HFFc6 (cell line): ENCODE measurements at regions not wholly inside any gene's neighbourhood (a gene's known extent, or its start where the extent isn't known, plus 50 kb on each side); places are given as distances from the start of the nearest gene placed in this dataset.

Experiments used
- DNase-seq: peaks from one replicate; pipeline ENCODE4 v3.0.0-alpha.2; 2018
- H3K27ac Mint-ChIP-seq: 2 replicates; pipeline ENCODE4 v1.8.0; 2020; ENCODE audit warnings: mild to moderate bottlenecking, mixed read lengths
- H3K27me3 Mint-ChIP-seq: 2 replicates; pipeline ENCODE4 v1.8.0; 2021; ENCODE audit warnings: mild to moderate bottlenecking, moderate library complexity, mixed read lengths; ENCODE audit not compliant: insufficient read depth
- H3K36me3 Mint-ChIP-seq: 2 replicates; pipeline ENCODE4 v1.8.0; 2021; ENCODE audit warnings: low read depth, mixed read lengths
- H3K4me1 Mint-ChIP-seq: 2 replicates; pipeline ENCODE4 v1.8.0; 2020; ENCODE audit warnings: low read depth, mixed read lengths
- H3K4me3 Mint-ChIP-seq: 2 replicates; pipeline ENCODE4 v1.8.0; 2020; ENCODE audit warnings: mild to moderate bottlenecking, moderate library complexity, mixed read lengths
- H3K9me3 Mint-ChIP-seq: 2 replicates; pipeline ENCODE4 v1.8.0; 2020; ENCODE audit warnings: mild to moderate bottlenecking, mixed read lengths
- TF ChIP-seq, protein P1 (sequence below): fragments of 200-600 bp; sonication (generic); IDR thresholded peaks from 2 replicates; pipeline ENCODE4 v1.5.0; 2021; ENCODE audit warnings: antibody characterized with exemption, mild to moderate bottlenecking

DNA sequence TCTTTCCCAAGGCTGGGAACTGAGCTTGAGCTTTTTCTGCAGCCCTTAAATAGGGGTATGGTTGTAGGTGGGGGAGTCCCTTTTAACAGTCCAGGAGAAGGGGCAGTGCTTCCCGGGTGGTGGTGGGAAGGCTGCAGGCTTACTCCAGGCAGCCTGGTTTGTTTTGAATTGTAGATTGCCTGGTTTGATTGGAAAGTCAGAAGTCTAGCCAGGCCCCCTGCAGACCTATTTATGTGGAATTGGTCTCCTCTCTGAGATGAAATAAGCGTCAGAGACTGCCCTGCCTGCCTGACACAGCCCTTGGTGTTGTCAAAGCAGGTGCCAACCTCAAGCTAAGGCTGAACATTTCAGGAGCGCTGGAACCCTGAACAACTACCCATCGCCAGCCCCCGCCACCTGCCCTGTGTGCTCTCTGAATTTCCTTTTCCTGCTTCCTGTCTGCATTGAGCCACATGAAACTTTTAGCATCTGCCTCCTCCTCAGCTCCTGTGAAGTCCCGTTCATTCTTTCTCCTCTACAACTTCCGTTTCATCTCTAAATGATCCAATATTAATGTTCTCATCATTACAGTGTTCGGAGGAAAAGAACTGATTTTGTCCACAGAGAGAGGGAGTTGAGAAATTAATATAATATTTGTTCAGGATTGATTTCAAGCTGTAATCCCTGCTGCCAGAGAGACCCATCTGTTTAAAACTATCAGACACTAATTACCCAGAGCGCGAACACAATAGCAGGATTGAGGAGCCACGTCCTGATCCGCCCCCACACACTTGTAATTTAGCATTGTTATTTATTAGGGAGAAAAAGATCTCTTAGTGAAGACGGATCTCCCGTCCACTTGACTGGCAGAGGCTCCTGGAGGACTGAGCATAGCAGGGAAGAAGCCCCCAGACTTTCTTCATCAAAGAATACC is 136.5 kb downstream of the TRIM29 start:
- no peak for DNase-seq
- no peaks in the 10 kb centered on the region for H3K9me3 Mint-ChIP-seq
- TF ChIP-seq, protein P1, sequence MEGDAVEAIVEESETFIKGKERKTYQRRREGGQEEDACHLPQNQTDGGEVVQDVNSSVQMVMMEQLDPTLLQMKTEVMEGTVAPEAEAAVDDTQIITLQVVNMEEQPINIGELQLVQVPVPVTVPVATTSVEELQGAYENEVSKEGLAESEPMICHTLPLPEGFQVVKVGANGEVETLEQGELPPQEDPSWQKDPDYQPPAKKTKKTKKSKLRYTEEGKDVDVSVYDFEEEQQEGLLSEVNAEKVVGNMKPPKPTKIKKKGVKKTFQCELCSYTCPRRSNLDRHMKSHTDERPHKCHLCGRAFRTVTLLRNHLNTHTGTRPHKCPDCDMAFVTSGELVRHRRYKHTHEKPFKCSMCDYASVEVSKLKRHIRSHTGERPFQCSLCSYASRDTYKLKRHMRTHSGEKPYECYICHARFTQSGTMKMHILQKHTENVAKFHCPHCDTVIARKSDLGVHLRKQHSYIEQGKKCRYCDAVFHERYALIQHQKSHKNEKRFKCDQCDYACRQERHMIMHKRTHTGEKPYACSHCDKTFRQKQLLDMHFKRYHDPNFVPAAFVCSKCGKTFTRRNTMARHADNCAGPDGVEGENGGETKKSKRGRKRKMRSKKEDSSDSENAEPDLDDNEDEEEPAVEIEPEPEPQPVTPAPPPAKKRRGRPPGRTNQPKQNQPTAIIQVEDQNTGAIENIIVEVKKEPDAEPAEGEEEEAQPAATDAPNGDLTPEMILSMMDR: no peak
- H3K27ac Mint-ChIP-seq: no peak overlapping the region
- no peaks in the 10 kb centered on the region for H3K4me1 Mint-ChIP-seq
- H3K27me3 Mint-ChIP-seq: peaks cover 43% of the 10 kb centered on the region
- H3K4me3 Mint-ChIP-seq: no peak overlapping the region
- H3K36me3 Mint-ChIP-seq: no peaks in the 10 kb centered on the region

DNA sequence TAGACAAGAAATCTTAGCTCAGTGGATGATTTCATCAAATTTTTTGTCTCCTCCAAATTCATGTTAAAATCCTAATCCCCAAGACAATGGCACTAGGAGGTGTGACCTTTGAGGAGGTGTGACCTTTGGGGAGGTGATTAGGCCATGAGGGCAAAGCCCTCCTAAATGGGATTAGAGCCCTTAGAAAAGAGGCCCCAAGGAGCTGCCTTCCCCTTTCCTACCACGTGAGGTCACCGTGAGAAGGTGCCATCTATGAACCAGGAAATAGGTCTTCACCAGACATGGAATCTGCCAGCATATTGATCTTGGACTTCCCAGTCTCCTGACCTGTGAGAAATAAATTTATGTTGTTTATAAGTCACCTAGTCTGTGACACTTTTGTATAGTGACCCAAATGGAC is 138.7 kb downstream of the TRIM29 start:
- no peaks in the 10 kb centered on the region for H3K9me3 Mint-ChIP-seq
- H3K4me3 Mint-ChIP-seq: no peak overlapping the region
- H3K27me3 Mint-ChIP-seq: peaks cover 43% of the 10 kb centered on the region
- no peak overlapping the region for H3K27ac Mint-ChIP-seq
- TF ChIP-seq, protein P1: peak; percentile 28; the same call in 1 of the 2 replicates
- no peak for DNase-seq
- no peaks in the 10 kb centered on the region for H3K4me1 Mint-ChIP-seq
- H3K36me3 Mint-ChIP-seq: no peaks in the 10 kb centered on the region

DNA sequence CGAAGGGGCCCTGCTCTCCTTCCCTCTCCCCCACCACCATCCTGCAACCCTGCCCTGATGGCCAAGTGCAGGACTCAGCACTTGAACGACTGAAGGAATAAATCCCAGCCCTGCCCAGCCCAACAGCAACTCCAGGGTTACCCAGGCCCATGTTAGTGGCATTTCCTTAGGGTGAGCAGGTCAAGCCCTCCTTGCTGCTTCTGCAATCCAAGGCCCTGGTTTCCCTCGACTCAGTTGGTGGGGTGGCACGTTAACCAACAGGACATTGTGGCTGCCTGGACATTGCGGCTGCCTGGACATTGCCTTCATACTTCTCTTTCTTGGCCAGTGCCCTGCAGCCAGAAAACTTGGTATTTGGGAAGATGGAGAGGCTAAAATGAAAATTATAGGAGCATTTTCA is 141.4 kb downstream of the TRIM29 start:
- Mint-ChIP-seq H3K4me1 (no peaks in the 10 kb centered on the region), H3K4me3 (no peak overlapping the region), H3K27me3 (peaks cover 41% of the 10 kb centered on the region), H3K36me3 (no peaks in the 10 kb centered on the region), H3K27ac (no peak overlapping the region), H3K9me3 (no peaks in the 10 kb centered on the region)
- no peak for DNase-seq
- TF ChIP-seq, protein P1: no peak

DNA sequence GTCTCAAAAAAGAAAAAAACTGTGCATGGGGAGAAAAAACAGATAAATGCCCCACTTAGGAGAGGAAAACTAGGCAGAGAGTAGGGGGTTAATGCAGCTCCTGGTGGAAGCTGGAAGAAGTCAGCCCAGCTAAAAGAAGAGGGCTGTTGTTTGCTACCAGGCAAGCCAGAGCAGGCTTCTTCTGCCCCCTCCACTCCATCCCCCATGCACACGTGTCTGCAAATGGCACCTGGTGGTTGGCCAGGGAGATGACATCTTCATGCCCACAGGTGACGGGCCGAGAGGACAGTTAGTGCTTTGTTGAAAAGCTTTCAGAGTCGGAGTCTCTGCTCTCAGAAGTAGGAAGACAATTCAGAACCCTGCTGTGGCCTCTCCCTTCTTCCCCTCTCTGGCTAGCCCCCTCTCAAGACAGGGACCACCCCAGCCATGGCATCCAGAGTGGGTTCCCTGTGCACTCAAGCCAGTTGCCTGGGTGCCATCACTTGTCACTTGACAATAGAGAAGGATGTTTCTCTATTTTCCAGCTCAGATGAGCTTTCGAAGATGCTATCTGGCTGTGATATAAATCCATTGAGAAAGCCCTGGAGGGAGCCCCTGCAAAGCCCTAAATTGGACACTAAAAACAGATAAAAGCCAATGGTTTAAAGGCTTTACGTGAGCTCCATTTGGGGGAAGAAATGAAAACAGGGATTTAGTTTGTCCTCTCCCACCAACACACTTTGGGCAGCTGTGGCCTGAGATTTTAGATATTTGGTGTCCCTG is 142.0 kb downstream of the TRIM29 start:
- H3K27ac Mint-ChIP-seq: no peak overlapping the region
- H3K4me3 Mint-ChIP-seq: no peak overlapping the region
- no peaks in the 10 kb centered on the region for H3K4me1 Mint-ChIP-seq
- H3K36me3 Mint-ChIP-seq: no peaks in the 10 kb centered on the region
- no peaks in the 10 kb centered on the region for H3K9me3 Mint-ChIP-seq
- H3K27me3 Mint-ChIP-seq: peaks cover 40% of the 10 kb centered on the region
- TF ChIP-seq, protein P1: no peak
- DNase-seq: no peak

DNA sequence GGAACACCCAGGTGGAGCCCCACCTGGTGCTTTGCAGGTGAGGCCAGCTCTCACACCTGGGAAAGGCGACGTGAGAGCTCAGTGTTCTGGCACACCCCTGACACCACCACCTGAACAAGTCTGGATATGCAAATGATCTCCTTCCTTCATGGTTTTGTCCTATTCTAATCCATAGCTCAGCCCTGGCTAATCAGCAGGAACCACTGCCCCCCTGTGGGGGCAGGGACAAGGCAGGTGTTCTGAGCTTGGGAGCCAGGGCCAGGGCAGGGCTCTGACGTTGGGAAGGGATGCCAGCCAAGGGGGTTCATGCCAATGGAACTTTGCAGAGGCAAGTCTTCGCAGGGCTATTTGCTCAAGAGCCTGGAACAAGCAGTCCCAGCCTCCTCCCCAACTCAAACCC is 144.2 kb downstream of the TRIM29 start:
- no peaks in the 10 kb centered on the region for H3K4me1 Mint-ChIP-seq
- no peak overlapping the region for H3K27ac Mint-ChIP-seq
- TF ChIP-seq, protein P1: no peak
- H3K4me3 Mint-ChIP-seq: no peak overlapping the region
- H3K9me3 Mint-ChIP-seq: no peaks in the 10 kb centered on the region
- H3K27me3 Mint-ChIP-seq: peaks cover 43% of the 10 kb centered on the region
- no peaks in the 10 kb centered on the region for H3K36me3 Mint-ChIP-seq
- DNase-seq: no peak
